ENCODE measurements at regions not wholly inside any gene's neighbourhood (a gene's known extent, or its start where the extent isn't known, plus 50 kb on each side); places are given as distances from the start of the nearest gene placed in this dataset.

DNA sequence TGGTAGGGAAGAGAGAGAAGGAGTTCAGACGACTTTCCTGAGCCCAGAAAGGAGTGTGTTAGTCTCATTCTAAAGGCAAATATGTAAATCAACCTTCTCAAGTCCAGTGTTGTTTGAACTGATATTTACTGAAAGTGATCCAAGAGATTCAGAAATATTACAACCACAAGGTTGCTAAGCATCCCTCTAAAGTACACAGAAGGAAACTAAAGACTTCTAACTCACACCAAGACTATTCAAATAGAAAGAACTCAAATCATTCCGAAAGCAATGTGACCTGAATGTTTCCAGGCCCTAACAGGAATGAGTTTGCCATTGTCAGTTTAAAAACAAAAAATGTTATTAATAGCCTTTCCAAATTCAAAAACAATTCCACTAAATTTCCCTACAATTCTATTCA is 56.9 kb upstream of the VGLL3 start:
- TF ChIP-seq TAF1 (IDR thresholded peaks at IDR 0.05; ENCODE audit: borderline replicate concordance, low read depth, low read length) (no peak), POLR2A (IDR thresholded peaks at IDR 0.05; ENCODE audit: low read depth, low read length) (no peak)
